MM.1S (cell line): ENCODE measurements at regions not wholly inside any gene's neighbourhood (a gene's known extent, or its start where the extent isn't known, plus 50 kb on each side); places are given as distances from the start of the nearest gene placed in this dataset.

ENCODE experiments used
- DNase-seq: peaks from one replicate; pipeline ENCODE4 v3.0.0-alpha.2; 2015
- H2AFZ ChIP-seq: fragments of 300-600 bp; sonication (generic); 2 replicates; pipeline ENCODE4 v1.6.0; 2016; ENCODE audit warnings: antibody characterized with exemption, low read length
- H3F3A ChIP-seq: fragments of 300-600 bp; sonication (generic); 2 replicates; pipeline ENCODE4 v1.6.1; 2016; ENCODE audit warnings: mild to moderate bottlenecking, antibody characterized with exemption, low read length, moderate library complexity, mixed read lengths; ENCODE audit not compliant: insufficient read depth
- H3K27ac ChIP-seq: fragments of 300-600 bp; sonication (generic); 2 replicates; pipeline ENCODE4 v1.5.1; 2016; ENCODE audit warnings: mild to moderate bottlenecking, low read length
- H3K27me3 ChIP-seq: fragments of 300-600 bp; sonication (generic); replicated peaks from 2 replicates; pipeline ENCODE4 v1.6.0; 2016; ENCODE audit warnings: low read length; ENCODE audit not compliant: insufficient read depth
- H3K36me3 ChIP-seq: fragments of 300-600 bp; sonication (generic); replicated peaks from 2 replicates; pipeline ENCODE4 v1.6.1; 2016; ENCODE audit warnings: mild to moderate bottlenecking, low read length, mixed read lengths; ENCODE audit not compliant: insufficient read depth
- H3K4me1 ChIP-seq: fragments of 300-600 bp; sonication (generic); 2 replicates; pipeline ENCODE4 v1.6.1; 2016; ENCODE audit warnings: low read length, mixed read lengths
- H3K4me2 ChIP-seq: fragments of 300-600 bp; sonication (generic); 2 replicates; pipeline ENCODE4 v1.6.0; 2016; ENCODE audit warnings: low read depth, low read length
- H3K4me3 ChIP-seq: fragments of 300-600 bp; sonication (generic); 2 replicates; pipeline ENCODE4 v1.5.1; 2016; ENCODE audit warnings: low read length, mixed read lengths
- H3K79me2 ChIP-seq: fragments of 300-600 bp; sonication (generic); 2 replicates; pipeline ENCODE4 v1.6.1; 2016; ENCODE audit warnings: mixed run types, low read length, mixed read lengths
- H3K9ac ChIP-seq: fragments of 300-600 bp; sonication (generic); 2 replicates; pipeline ENCODE4 v1.6.1; 2016; ENCODE audit warnings: low read length, mixed read lengths
- H3K9me2 ChIP-seq: fragments of 300-600 bp; sonication (generic); replicated peaks from 2 replicates; pipeline ENCODE4 v1.6.1; 2016; ENCODE audit warnings: mild to moderate bottlenecking, low read length, mixed read lengths; ENCODE audit not compliant: insufficient read depth
- H3K9me3 ChIP-seq: fragments of 300-600 bp; sonication (generic); replicated peaks from 2 replicates; pipeline ENCODE4 v1.6.1; 2016; ENCODE audit warnings: mild to moderate bottlenecking, low read length, mixed read lengths; ENCODE audit not compliant: insufficient read depth
- H4K20me1 ChIP-seq: fragments of 300-600 bp; sonication (generic); 2 replicates; pipeline ENCODE4 v1.6.1; 2016; ENCODE audit warnings: mild to moderate bottlenecking, low read length, moderate library complexity, mixed read lengths; ENCODE audit not compliant: insufficient read depth
- EZH2 ChIP-seq: fragments of 300-600 bp; sonication (generic); optimal IDR thresholded peaks from 2 replicates; pipeline ENCODE3; 2017; ENCODE audit warnings: low read depth, mild to moderate bottlenecking, antibody characterized with exemption, low read length, mixed read lengths
- EZH2phosphoT487 ChIP-seq: fragments of 300-600 bp; sonication (generic); IDR thresholded peaks from 2 replicates; pipeline ENCODE4 v1.6.1; 2018; ENCODE audit warnings: antibody characterized with exemption, low read length
- TF ChIP-seq, protein P1 (sequence below): fragments of 300-600 bp; sonication (generic); IDR thresholded peaks from 2 replicates; pipeline ENCODE4 v1.5.1; 2016; ENCODE audit warnings: antibody characterized with exemption, low read length, mixed read lengths

DNA sequence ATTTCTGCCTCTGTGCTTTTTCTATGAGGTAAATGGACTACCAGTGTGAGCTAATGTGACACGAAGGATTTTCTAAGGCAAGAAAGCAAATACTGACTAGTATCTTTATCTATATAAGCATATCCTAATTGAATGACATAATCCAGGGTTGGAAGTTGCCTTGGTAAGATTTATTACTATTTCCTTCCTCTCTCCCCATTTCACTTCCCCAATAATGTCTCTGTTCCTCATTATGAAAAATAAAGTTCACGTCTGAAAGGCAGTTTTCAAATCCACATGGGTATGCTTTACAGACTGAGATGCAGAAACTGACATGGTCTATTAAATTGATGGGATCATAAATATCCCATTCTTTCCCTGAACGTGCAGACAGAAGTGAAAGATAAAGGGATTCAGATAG is 86.0 kb downstream of the DTWD1 start:
- H3K79me2 ChIP-seq, result no peaks in the 10 kb centered on the region
- no peak overlapping the region for H3K9ac ChIP-seq
- H3K4me2 ChIP-seq, result no peak overlapping the region
- no peak for DNase-seq
- H3K9me2 ChIP-seq, result no peaks in the 10 kb centered on the region
- H3K9me3 ChIP-seq, result no peaks in the 10 kb centered on the region
- no peak overlapping the region for H2AFZ ChIP-seq
- no peak for TF ChIP-seq EZH2
- no peaks in the 10 kb centered on the region for H4K20me1 ChIP-seq
- no peak overlapping the region for H3K4me3 ChIP-seq
- H3K27me3 ChIP-seq, result no peaks in the 10 kb centered on the region
- H3K36me3 ChIP-seq, result no peaks in the 10 kb centered on the region
- H3K4me1 ChIP-seq, result no peaks in the 10 kb centered on the region
- H3K27ac ChIP-seq, result no peak overlapping the region
- H3F3A ChIP-seq, result no peaks in the 10 kb centered on the region

DNA sequence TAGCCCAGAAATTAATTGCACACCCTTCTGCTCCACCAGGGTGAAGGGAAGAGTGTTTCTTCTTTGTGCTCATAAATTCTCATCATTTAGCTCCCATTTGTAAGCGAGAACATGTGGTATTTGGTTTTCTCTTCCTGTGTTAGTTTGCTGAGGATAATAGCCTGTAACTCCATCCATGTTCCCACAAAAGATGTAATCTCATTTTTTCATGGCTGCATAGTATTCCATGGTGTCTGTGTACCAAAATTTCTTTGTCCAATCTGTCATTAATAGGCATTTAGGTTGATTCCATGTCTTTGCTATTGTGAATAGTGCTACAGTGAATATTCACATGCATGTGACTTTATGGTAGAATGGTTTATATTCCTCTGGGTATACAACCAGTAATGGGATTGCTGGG is 86.8 kb downstream of the DTWD1 start:
- Histone ChIP-seq H3K9ac (no peak overlapping the region), H3K27me3 (no peaks in the 10 kb centered on the region), H3K79me2 (no peaks in the 10 kb centered on the region), H4K20me1 (no peaks in the 10 kb centered on the region), H3F3A (no peaks in the 10 kb centered on the region), H2AFZ (no peak overlapping the region), H3K9me3 (no peaks in the 10 kb centered on the region), H3K9me2 (no peaks in the 10 kb centered on the region), H3K4me2 (no peak overlapping the region), H3K4me3 (no peak overlapping the region), H3K36me3 (no peaks in the 10 kb centered on the region), H3K4me1 (no peaks in the 10 kb centered on the region), H3K27ac (no peak overlapping the region)
- no peak for DNase-seq
- TF ChIP-seq EZH2phosphoT487, result no peak
- TF ChIP-seq, protein P1, sequence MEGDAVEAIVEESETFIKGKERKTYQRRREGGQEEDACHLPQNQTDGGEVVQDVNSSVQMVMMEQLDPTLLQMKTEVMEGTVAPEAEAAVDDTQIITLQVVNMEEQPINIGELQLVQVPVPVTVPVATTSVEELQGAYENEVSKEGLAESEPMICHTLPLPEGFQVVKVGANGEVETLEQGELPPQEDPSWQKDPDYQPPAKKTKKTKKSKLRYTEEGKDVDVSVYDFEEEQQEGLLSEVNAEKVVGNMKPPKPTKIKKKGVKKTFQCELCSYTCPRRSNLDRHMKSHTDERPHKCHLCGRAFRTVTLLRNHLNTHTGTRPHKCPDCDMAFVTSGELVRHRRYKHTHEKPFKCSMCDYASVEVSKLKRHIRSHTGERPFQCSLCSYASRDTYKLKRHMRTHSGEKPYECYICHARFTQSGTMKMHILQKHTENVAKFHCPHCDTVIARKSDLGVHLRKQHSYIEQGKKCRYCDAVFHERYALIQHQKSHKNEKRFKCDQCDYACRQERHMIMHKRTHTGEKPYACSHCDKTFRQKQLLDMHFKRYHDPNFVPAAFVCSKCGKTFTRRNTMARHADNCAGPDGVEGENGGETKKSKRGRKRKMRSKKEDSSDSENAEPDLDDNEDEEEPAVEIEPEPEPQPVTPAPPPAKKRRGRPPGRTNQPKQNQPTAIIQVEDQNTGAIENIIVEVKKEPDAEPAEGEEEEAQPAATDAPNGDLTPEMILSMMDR, result no peak
- no peak for TF ChIP-seq EZH2

GRCh38 chr15:49709646-49710214 is 88.9 kb downstream of the DTWD1 start:
- H2AFZ ChIP-seq, result no peak overlapping the region
- H3K9me3 ChIP-seq, result no peaks in the 10 kb centered on the region
- no peaks in the 10 kb centered on the region for H3K27me3 ChIP-seq
- no peak overlapping the region for H3K4me3 ChIP-seq
- H3K4me1 ChIP-seq, result no peaks in the 10 kb centered on the region
- H3K36me3 ChIP-seq, result no peaks in the 10 kb centered on the region
- H4K20me1 ChIP-seq, result no peaks in the 10 kb centered on the region
- no peak for DNase-seq
- no peaks in the 10 kb centered on the region for H3K79me2 ChIP-seq
- TF ChIP-seq EZH2phosphoT487 (no peak), EZH2 (no peak)
- TF ChIP-seq, protein P1, result no peak
- H3K4me2 ChIP-seq, result no peak overlapping the region
- no peaks in the 10 kb centered on the region for H3F3A ChIP-seq
- no peak overlapping the region for H3K9ac ChIP-seq
- no peak overlapping the region for H3K27ac ChIP-seq
- H3K9me2 ChIP-seq, result no peaks in the 10 kb centered on the region

- Histone ChIP-seq H3K79me2 (no peaks in the 10 kb centered on the region), H3K36me3 (no peaks in the 10 kb centered on the region), H3F3A (no peaks in the 10 kb centered on the region), H3K9me3 (no peaks in the 10 kb centered on the region), H3K4me1 (no peaks in the 10 kb centered on the region), H2AFZ (no peak overlapping the region), H3K27ac (no peak overlapping the region), H4K20me1 (no peaks in the 10 kb centered on the region), H3K9me2 (no peaks in the 10 kb centered on the region), H3K4me3 (no peak overlapping the region), H3K4me2 (peak overlapping the region; percentile 15; the same call in 1 of the 2 replicates), H3K9ac (no peak overlapping the region), H3K27me3 (no peaks in the 10 kb centered on the region)
- no peak for TF ChIP-seq EZH2
- no peak for TF ChIP-seq EZH2phosphoT487
- TF ChIP-seq, protein P1, result no peak
- DNase-seq, result no peak
These were observed 91.3 kb downstream of the DTWD1 start for GRCh38 chr15:49712162-49712561.
